Gastroesophageal sphincter (tissue), 3 donors: ENCODE measurements at regions not wholly inside any gene's neighbourhood (a gene's known extent, or its start where the extent isn't known, plus 50 kb on each side); places are given as distances from the start of the nearest gene placed in this dataset.

Source experiments
- POLR2A ChIP-seq, 2 donors: fragments of 450-650 bp; IDR thresholded peaks; one replicate each; pipeline ENCODE4 v1.6.1; 2017; ENCODE audit warnings: antibody characterized with exemption in 2 of 2, mild to moderate bottlenecking in 2 of 2, moderate library complexity in 1 of 2
- TF ChIP-seq, protein P1 (sequence below), 4 experiments: fragments of 200-600 bp in 2 of 4; fragments of 450-650 bp in 2 of 4; sonication (generic) in 1 of 4; IDR thresholded peaks; one replicate each; pipeline ENCODE4 v1.5.1; 2017 to 2019; ENCODE audit warnings: antibody characterized with exemption in 4 of 4, mild to moderate bottlenecking in 2 of 4, moderate library complexity in 2 of 4

DNA sequence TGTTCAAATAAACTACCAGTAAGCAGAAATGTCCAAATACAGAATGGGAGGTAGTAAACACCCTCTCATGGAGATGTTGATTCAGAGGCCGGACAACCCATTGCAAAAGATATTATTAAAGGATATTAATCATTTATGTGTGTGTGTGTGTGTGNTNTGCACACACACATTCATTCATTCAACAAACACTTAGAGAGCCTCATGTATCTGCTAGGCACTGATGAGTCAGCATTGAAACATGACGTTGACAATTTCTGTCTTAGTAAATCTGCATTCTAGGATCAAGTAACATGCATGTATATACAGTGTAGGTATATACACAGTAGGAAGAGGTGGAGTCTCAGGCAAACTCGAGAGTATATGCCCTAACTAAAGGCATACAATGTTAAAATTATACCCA is 187.0 kb downstream of the ZNF365 start:
- TF ChIP-seq, protein P1, sequence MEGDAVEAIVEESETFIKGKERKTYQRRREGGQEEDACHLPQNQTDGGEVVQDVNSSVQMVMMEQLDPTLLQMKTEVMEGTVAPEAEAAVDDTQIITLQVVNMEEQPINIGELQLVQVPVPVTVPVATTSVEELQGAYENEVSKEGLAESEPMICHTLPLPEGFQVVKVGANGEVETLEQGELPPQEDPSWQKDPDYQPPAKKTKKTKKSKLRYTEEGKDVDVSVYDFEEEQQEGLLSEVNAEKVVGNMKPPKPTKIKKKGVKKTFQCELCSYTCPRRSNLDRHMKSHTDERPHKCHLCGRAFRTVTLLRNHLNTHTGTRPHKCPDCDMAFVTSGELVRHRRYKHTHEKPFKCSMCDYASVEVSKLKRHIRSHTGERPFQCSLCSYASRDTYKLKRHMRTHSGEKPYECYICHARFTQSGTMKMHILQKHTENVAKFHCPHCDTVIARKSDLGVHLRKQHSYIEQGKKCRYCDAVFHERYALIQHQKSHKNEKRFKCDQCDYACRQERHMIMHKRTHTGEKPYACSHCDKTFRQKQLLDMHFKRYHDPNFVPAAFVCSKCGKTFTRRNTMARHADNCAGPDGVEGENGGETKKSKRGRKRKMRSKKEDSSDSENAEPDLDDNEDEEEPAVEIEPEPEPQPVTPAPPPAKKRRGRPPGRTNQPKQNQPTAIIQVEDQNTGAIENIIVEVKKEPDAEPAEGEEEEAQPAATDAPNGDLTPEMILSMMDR (IDR thresholded peaks at IDR 0.05): no peak
- no peak for TF ChIP-seq POLR2A (IDR thresholded peaks at IDR 0.05)
